Parathyroid adenoma (tissue), 2 donors: ENCODE measurements at regions not wholly inside any gene's neighbourhood (a gene's known extent, or its start where the extent isn't known, plus 50 kb on each side); places are given as distances from the start of the nearest gene placed in this dataset.

Experiments used
- H2AFZ ChIP-seq: fragments of 300-600 bp; sonication (generic); one replicate; pipeline ENCODE4 v1.7.0; 2017; ENCODE audit warnings: antibody characterized with exemption, mild to moderate bottlenecking
- H3K27ac ChIP-seq: fragments of 300-600 bp; sonication (generic); one replicate; pipeline ENCODE4 v1.7.0; 2017
- H3K27me3 ChIP-seq: fragments of 300-600 bp; sonication (generic); one replicate; pipeline ENCODE4 v1.7.0; 2017; ENCODE audit warnings: low read length; ENCODE audit not compliant: control insufficient read depth, insufficient read depth
- H3K36me3 ChIP-seq: fragments of 300-600 bp; sonication (generic); one replicate; pipeline ENCODE4 v1.7.0; 2017; ENCODE audit warnings: low read length; ENCODE audit not compliant: control insufficient read depth, insufficient read depth
- H3K4me1 ChIP-seq: fragments of 300-600 bp; sonication (generic); one replicate; pipeline ENCODE4 v1.7.0; 2017; ENCODE audit warnings: control low read depth
- H3K4me2 ChIP-seq: fragments of 300-600 bp; sonication (generic); one replicate; pipeline ENCODE4 v1.7.0; 2017; ENCODE audit warnings: low read length
- H3K4me3 ChIP-seq: fragments of 300-600 bp; sonication (generic); one replicate; pipeline ENCODE4 v1.7.0; 2017; ENCODE audit warnings: low read depth, low read length
- H3K79me2 ChIP-seq: fragments of 300-600 bp; sonication (generic); one replicate; pipeline ENCODE4 v1.7.0; 2017; ENCODE audit warnings: control low read depth
- H3K9ac ChIP-seq: fragments of 300-600 bp; sonication (generic); one replicate; pipeline ENCODE4 v1.7.0; 2017; ENCODE audit warnings: mild to moderate bottlenecking
- H3K9me3 ChIP-seq: fragments of 300-600 bp; sonication (generic); one replicate; pipeline ENCODE4 v1.7.0; 2017; ENCODE audit warnings: low read length; ENCODE audit not compliant: control insufficient read depth
- TF ChIP-seq, protein P1 (sequence below): fragments of 300-600 bp; sonication (generic); IDR thresholded peaks from one replicate; pipeline ENCODE4 v1.7.0; 2017; ENCODE audit warnings: antibody characterized with exemption, mild to moderate bottlenecking
- donor health status: primary hyperparathyroidism.

DNA sequence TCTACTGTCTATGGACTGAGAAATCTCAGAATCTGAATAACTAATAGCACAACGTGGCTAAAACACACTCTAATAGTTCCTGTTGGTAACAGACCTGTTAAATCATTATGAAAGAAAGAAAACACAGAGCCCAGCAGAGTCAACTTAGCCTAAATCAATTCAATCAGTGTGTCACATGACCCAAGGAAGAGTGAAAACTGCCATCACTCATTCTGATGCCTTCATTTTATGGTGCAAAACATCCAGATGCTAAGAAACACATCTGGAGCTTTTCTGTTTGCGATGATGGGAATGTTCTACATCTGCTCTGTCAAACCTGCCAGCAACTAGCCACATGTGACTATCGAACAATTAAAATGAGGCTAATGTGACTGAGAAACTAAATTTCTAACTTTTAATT, 295.7 kb upstream of the TRIB2 start:
- Histone ChIP-seq H3K36me3 (no peaks in the 10 kb centered on the region), H3K79me2 (no peaks in the 10 kb centered on the region), H3K4me2 (no peak overlapping the region), H3K9ac (no peak overlapping the region), H2AFZ (peak overlapping the region; percentile 26), H3K27ac (no peak overlapping the region), H3K27me3 (no peaks in the 10 kb centered on the region), H3K4me1 (no peaks in the 10 kb centered on the region), H3K9me3 (no peaks in the 10 kb centered on the region), H3K4me3 (no peak overlapping the region)
- TF ChIP-seq, protein P1, sequence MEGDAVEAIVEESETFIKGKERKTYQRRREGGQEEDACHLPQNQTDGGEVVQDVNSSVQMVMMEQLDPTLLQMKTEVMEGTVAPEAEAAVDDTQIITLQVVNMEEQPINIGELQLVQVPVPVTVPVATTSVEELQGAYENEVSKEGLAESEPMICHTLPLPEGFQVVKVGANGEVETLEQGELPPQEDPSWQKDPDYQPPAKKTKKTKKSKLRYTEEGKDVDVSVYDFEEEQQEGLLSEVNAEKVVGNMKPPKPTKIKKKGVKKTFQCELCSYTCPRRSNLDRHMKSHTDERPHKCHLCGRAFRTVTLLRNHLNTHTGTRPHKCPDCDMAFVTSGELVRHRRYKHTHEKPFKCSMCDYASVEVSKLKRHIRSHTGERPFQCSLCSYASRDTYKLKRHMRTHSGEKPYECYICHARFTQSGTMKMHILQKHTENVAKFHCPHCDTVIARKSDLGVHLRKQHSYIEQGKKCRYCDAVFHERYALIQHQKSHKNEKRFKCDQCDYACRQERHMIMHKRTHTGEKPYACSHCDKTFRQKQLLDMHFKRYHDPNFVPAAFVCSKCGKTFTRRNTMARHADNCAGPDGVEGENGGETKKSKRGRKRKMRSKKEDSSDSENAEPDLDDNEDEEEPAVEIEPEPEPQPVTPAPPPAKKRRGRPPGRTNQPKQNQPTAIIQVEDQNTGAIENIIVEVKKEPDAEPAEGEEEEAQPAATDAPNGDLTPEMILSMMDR = no peak

GRCh38 chr2:12424219-12424618, 292.5 kb upstream of the TRIB2 start:
- Histone ChIP-seq H3K4me3 (no peak overlapping the region), H3K36me3 (no peaks in the 10 kb centered on the region), H3K9ac (no peak overlapping the region), H3K79me2 (no peaks in the 10 kb centered on the region), H3K4me2 (no peak overlapping the region), H3K4me1 (peaks cover 5% of the 10 kb centered on the region), H3K27me3 (no peaks in the 10 kb centered on the region), H2AFZ (no peak overlapping the region), H3K9me3 (no peaks in the 10 kb centered on the region), H3K27ac (no peak overlapping the region)
- TF ChIP-seq, protein P1 = no peak

GRCh38 chr2:12424809-12425208, 291.9 kb upstream of the TRIB2 start:
- Histone ChIP-seq H3K79me2 (no peaks in the 10 kb centered on the region), H3K4me2 (no peak overlapping the region), H2AFZ (no peak overlapping the region), H3K27ac (no peak overlapping the region), H3K36me3 (no peaks in the 10 kb centered on the region), H3K9ac (no peak overlapping the region), H3K9me3 (no peaks in the 10 kb centered on the region), H3K27me3 (no peaks in the 10 kb centered on the region), H3K4me3 (no peak overlapping the region), H3K4me1 (peaks cover 5% of the 10 kb centered on the region)
- TF ChIP-seq, protein P1 = no peak

DNA sequence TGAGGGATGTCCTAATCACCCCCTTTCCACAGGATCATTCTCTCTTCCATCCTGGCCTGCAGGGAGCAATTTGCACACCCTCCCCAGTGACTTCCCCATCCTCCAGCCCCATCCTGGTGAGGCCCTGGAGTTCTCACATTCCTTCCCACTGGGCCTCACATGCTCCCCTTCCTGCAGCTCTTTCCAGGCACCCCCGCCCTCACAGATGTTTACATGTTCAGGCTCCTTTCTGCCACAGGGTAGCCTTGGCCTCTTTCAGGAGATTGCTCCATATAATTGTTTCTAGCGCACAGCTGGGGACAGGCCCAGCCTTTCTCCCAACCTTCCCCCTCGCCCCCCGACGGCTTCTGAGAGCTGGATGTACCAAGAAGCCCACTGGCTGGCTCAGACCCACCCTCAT, 288.4 kb upstream of the TRIB2 start:
- H3K4me1 ChIP-seq = peaks cover 5% of the 10 kb centered on the region
- peak overlapping the region; percentile 40 for H2AFZ ChIP-seq
- TF ChIP-seq, protein P1 = no peak
- no peaks in the 10 kb centered on the region for H3K79me2 ChIP-seq
- H3K9me3 ChIP-seq = no peaks in the 10 kb centered on the region
- H3K36me3 ChIP-seq = no peaks in the 10 kb centered on the region
- no peak overlapping the region for H3K27ac ChIP-seq
- H3K9ac ChIP-seq = no peak overlapping the region
- H3K4me2 ChIP-seq = no peak overlapping the region
- no peaks in the 10 kb centered on the region for H3K27me3 ChIP-seq
- H3K4me3 ChIP-seq = no peak overlapping the region

DNA sequence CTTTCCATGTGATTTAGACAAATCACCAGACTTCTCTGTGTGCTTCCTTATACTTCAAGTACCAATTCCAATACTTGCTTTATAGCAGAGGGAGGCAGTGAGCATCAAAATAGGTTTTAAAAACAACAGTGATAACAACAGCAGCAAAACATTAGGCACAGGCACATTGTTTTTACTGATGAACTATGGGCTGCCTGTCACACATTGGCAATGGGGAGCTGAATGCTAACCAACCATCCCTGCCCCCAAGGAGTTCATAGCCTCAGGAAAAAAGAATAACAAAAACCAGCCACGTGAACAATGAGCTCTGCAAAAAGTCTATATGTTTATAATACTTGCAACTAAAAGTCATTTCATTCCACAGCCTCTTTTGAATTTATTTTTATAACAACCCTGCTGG, 287.9 kb upstream of the TRIB2 start:
- H3K4me3 ChIP-seq = peak overlapping the region; percentile 2
- peak overlapping the region; percentile 23 for H3K4me2 ChIP-seq
- peaks cover 5% of the 10 kb centered on the region for H3K4me1 ChIP-seq
- H3K9me3 ChIP-seq = no peaks in the 10 kb centered on the region
- H3K9ac ChIP-seq = no peak overlapping the region
- H3K27ac ChIP-seq = no peak overlapping the region
- peak overlapping the region; percentile 40 for H2AFZ ChIP-seq
- H3K36me3 ChIP-seq = no peaks in the 10 kb centered on the region
- TF ChIP-seq, protein P1 = no peak
- no peaks in the 10 kb centered on the region for H3K27me3 ChIP-seq
- H3K79me2 ChIP-seq = no peaks in the 10 kb centered on the region
